Activated naive CD8-positive, alpha-beta T cell treated with anti-CD3 and anti-CD28 coated beads, Interleukin-2, amount 50 U/mL, for 16 hours (primary cell): ENCODE measurements at regions not wholly inside any gene's neighbourhood (a gene's known extent, or its start where the extent isn't known, plus 50 kb on each side); places are given as distances from the start of the nearest gene placed in this dataset.

Experiments used
- DNase-seq: peaks from one replicate; pipeline ENCODE4 v3.0.0-alpha.2; 2020; ENCODE audit warnings: low read depth, low spot score

GRCh38 chr13:79724348-79725103 is 243.6 kb downstream of the NDFIP2 start:
- DNase-seq = no peak

- DNase-seq = no peak
Observed at GRCh38 chr13:79723519-79724024, 242.6 kb downstream of the NDFIP2 start.

- no peak for DNase-seq
Observed at GRCh38 chr13:79722885-79723445, 242.0 kb downstream of the NDFIP2 start.

- DNase-seq = no peak
Observed at GRCh38 chr13:79716191-79716590, 235.2 kb downstream of the NDFIP2 start.

- no peak for DNase-seq
Observed at GRCh38 chr13:79711631-79712030, 230.7 kb downstream of the NDFIP2 start.

GRCh38 chr13:79710376-79710775 is 229.4 kb downstream of the NDFIP2 start:
- no peak for DNase-seq

- no peak for DNase-seq
Observed at GRCh38 chr13:79709471-79709870, 228.5 kb downstream of the NDFIP2 start.

GRCh38 chr13:79703772-79704171 is 222.8 kb downstream of the NDFIP2 start:
- DNase-seq = no peak

- no peak for DNase-seq
Observed at GRCh38 chr13:79695754-79696153, 214.8 kb downstream of the NDFIP2 start.

GRCh38 chr13:79692846-79693245 is 211.9 kb downstream of the NDFIP2 start:
- DNase-seq = no peak

GRCh38 chr13:79691826-79692225 is 210.9 kb downstream of the NDFIP2 start:
- DNase-seq = no peak

GRCh38 chr13:79688741-79689140 is 207.8 kb downstream of the NDFIP2 start:
- no peak for DNase-seq

- no peak for DNase-seq
Observed at GRCh38 chr13:79686441-79686840, 205.5 kb downstream of the NDFIP2 start.

- no peak for DNase-seq
Observed at GRCh38 chr13:79684371-79684770, 203.4 kb downstream of the NDFIP2 start.

GRCh38 chr13:79682164-79682563 is 201.2 kb downstream of the NDFIP2 start:
- DNase-seq = no peak

GRCh38 chr13:79681069-79681468 is 200.1 kb downstream of the NDFIP2 start:
- DNase-seq = no peak

GRCh38 chr13:79680485-79680884 is 199.5 kb downstream of the NDFIP2 start:
- DNase-seq = no peak

- DNase-seq = no peak
Observed at GRCh38 chr13:79679334-79679733, 198.4 kb downstream of the NDFIP2 start.

- DNase-seq = no peak
Observed at GRCh38 chr13:79678100-79678499, 197.1 kb downstream of the NDFIP2 start.

- DNase-seq = no peak
Observed at GRCh38 chr13:79675931-79676660, 195.1 kb downstream of the NDFIP2 start.

GRCh38 chr13:79674765-79675515 is 194.0 kb downstream of the NDFIP2 start:
- DNase-seq = no peak

GRCh38 chr13:79673993-79674377 is 193.0 kb downstream of the NDFIP2 start:
- no peak for DNase-seq
